GM10248 (cell line): ENCODE measurements at regions not wholly inside any gene's neighbourhood (a gene's known extent, or its start where the extent isn't known, plus 50 kb on each side); places are given as distances from the start of the nearest gene placed in this dataset.

Experiments
- CTCF ChIA-PET: fragments of 300-600 bp; sonication (Branson Sonifier 250); formaldehyde crosslinking; extraction: SDS; loops from one replicate; lab custom pipeline; 2021; ENCODE audit warnings: antibody characterized with exemption; lab: Yijun Ruan, JAX
- POLR2A ChIA-PET: fragments of 350-650 bp; sonication (Branson Sonifier 250); formaldehyde crosslinking; extraction: SDS; loops from one replicate; lab custom pipeline; 2020; ENCODE audit warnings: antibody characterized with exemption; lab: Yijun Ruan, JAX
- DNase-seq: peaks from one replicate; pipeline ENCODE4 v3.0.0; 2012; ENCODE audit errors: extremely low spot score
- CTCF ChIP-seq: IDR thresholded peaks from 2 replicates; pipeline ENCODE4 v1.5.1; 2012; ENCODE audit warnings: mild to moderate bottlenecking, low read depth; ENCODE audit errors: extremely low read depth, missing control alignments, control extremely low read depth

DNA sequence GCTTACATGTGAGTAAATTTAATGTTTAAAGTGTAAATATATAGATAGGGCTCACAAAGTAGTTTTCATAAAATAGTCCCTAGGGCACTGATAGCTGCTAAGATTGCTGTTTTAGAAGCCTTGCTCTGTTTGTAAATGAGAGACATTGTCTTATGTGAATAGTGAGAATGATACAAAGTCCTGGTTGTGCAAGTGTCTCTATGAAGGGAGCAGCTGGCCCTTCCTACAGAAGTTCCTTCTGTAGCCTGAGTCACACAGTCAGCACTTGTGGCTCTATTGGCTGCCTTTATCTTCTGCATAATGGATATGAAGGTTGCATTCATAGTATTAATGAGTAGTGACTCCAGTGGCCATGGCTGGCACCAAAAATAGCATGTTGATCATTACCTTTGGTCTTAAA lies 279.7 kb downstream of the OSR1 start:
- ChIA-PET POLR2A (no interaction called here), CTCF (no interaction called here)
- TF ChIP-seq CTCF, result no peak
- no peak for DNase-seq

DNA sequence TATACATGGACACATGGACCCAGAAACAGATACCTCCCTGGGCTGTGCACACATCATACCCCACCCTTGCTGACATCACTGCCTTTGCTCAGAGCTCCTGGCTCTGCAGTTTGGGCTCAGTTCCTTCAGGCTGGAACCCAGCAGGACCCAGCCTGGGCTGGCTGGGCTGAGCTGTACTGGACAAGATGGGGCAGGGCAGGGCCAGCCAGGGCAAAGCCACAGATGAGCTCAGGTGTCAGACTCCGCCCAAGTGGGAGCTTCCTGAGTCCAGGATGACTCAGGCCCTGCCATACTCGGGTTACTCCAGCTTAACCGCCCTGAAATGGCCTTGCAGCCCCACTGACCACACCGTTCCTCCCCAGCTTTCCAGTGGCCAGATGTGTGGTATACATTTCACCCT lies 284.9 kb downstream of the OSR1 start:
- ChIA-PET CTCF (interaction anchor here (1.0 kb wide), 1 partner anchor 10 kb away, joined by 3 read pairs; no protein-coding TSS in a partner anchor), POLR2A (no interaction called here)
- no peak for DNase-seq
- no peak for TF ChIP-seq CTCF

GRCh38 chr2:19072161-19072560 lies 286.3 kb downstream of the OSR1 start:
- DNase-seq, result no peak
- no peak for TF ChIP-seq CTCF
- ChIA-PET POLR2A (no interaction called here), CTCF (no interaction called here)

DNA sequence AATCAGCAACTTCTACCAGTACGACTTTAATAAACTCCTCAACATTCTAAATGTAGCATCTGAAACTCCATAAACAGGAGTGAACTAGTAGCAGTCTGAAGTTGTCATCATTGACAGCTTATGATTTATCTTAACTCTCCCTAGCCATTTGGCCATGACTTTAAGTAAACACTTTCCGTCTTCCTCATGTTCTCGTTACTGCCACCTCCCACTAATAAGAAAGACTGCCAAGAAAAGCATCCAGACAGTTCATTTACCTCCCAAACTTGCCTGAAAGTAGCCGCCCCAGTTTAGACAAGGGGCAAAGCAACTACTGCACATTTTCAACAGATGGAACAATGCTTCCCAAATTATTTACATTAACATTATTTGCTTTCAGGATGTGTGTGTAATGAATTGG lies 287.5 kb downstream of the OSR1 start:
- ChIA-PET POLR2A (no interaction called here), CTCF (no interaction called here)
- TF ChIP-seq CTCF, result no peak
- no peak for DNase-seq

- CTCF ChIA-PET, result no interaction called here
- POLR2A ChIA-PET, result no interaction called here
- no peak for DNase-seq
- TF ChIP-seq CTCF, result no peak
Measured at GRCh38 chr2:19068206-19068605, 290.2 kb downstream of the OSR1 start.

- POLR2A ChIA-PET, result no interaction called here
- no peak for DNase-seq
- CTCF ChIA-PET, result no interaction called here
- no peak for TF ChIP-seq CTCF
Measured at GRCh38 chr2:19062370-19062769, 296.1 kb downstream of the OSR1 start.

DNA sequence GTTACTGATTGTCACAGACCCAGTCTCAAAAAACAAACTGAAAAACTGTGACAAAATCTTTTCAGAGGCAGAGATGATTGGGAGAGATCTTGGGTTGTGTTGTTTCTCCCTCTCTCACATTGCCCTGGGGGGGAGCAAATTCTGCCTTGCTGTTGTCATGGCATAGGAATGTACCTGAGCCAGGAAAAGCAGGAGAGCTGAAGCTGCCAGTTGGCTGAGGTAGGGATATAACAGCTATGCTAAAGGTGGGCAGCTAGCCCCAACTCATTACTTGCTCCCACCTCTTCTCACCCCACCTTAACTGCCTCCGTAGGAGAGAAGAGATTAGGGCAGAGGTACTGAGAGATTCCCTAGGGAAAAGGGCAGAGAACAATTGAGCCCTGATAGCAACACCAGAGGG lies 299.3 kb downstream of the OSR1 start:
- POLR2A ChIA-PET, result no interaction called here

More for the DNA sequence above, 299.3 kb downstream of the OSR1 start:
- no peak for DNase-seq
- TF ChIP-seq CTCF, result no peak
- CTCF ChIA-PET, result no interaction called here
